ENCODE measurements at regions not wholly inside any gene's neighbourhood (a gene's known extent, or its start where the extent isn't known, plus 50 kb on each side); places are given as distances from the start of the nearest gene placed in this dataset.
"Not testable (repeated sequence)": the region's sequence is repeated elsewhere in the genome, so short reads cannot be mapped to it uniquely, and the experiment has no call there.

- no peak for TF ChIP-seq CTCF (IDR thresholded peaks at IDR 0.05; ENCODE audit: unreplicated experiment)
- DNase-seq (ENCODE audit: low spot score, unreplicated experiment), result no peak
Measured at GRCh38 chr11:33949252-33949913, 57.5 kb upstream of the LMO2 start.

GRCh38 chr11:33948494-33948893 lies 56.6 kb upstream of the LMO2 start:
- Mint-ChIP-seq H3K4me3 (ENCODE audit: low read depth) (no peak overlapping the region), H3K27ac (no peak overlapping the region), H3K36me3 (ENCODE audit: insufficient read depth) (no peaks in the 10 kb centered on the region), H3K4me1 (ENCODE audit: low read depth) (peaks cover 9% of the 10 kb centered on the region), H3K27me3 (no peaks in the 10 kb centered on the region), H3K9me3 (ENCODE audit: low read depth) (no peaks in the 10 kb centered on the region)
- DNase-seq (ENCODE audit: low spot score, unreplicated experiment), result no peak
- no peak for TF ChIP-seq CTCF (IDR thresholded peaks at IDR 0.05; ENCODE audit: unreplicated experiment)

More at GRCh38 chr11:33949252-33949913, 57.5 kb upstream of the LMO2 start:
- no peak overlapping the region for H3K4me3 Mint-ChIP-seq (ENCODE audit: low read depth)
- no peaks in the 10 kb centered on the region for H3K9me3 Mint-ChIP-seq (ENCODE audit: low read depth)
- peaks cover 9% of the 10 kb centered on the region for H3K4me1 Mint-ChIP-seq (ENCODE audit: low read depth)
- peaks cover 4% of the 10 kb centered on the region for H3K27me3 Mint-ChIP-seq
- H3K36me3 Mint-ChIP-seq (ENCODE audit: insufficient read depth), result no peaks in the 10 kb centered on the region
- H3K27ac Mint-ChIP-seq, result no peak overlapping the region

GRCh38 chr11:33947918-33948317 lies 56.0 kb upstream of the LMO2 start:
- not testable (repeated sequence) for DNase-seq (ENCODE audit: low spot score, unreplicated experiment); H3K4me1 Mint-ChIP-seq (ENCODE audit: low read depth); H3K4me3 Mint-ChIP-seq (ENCODE audit: low read depth); H3K36me3 Mint-ChIP-seq (ENCODE audit: insufficient read depth); H3K27me3 Mint-ChIP-seq; H3K9me3 Mint-ChIP-seq (ENCODE audit: low read depth); H3K27ac Mint-ChIP-seq

- H3K27me3 Mint-ChIP-seq, result no peaks in the 10 kb centered on the region
- DNase-seq (ENCODE audit: low spot score, unreplicated experiment), result no peak
- no peaks in the 10 kb centered on the region for H3K9me3 Mint-ChIP-seq (ENCODE audit: low read depth)
- H3K4me1 Mint-ChIP-seq (ENCODE audit: low read depth), result peaks cover 9% of the 10 kb centered on the region
- TF ChIP-seq CTCF (IDR thresholded peaks at IDR 0.05; ENCODE audit: unreplicated experiment), result no peak
- H3K4me3 Mint-ChIP-seq (ENCODE audit: low read depth), result no peak overlapping the region
- H3K36me3 Mint-ChIP-seq (ENCODE audit: insufficient read depth), result no peaks in the 10 kb centered on the region
- H3K27ac Mint-ChIP-seq, result no peak overlapping the region
Measured at GRCh38 chr11:33946930-33947329, 55.1 kb upstream of the LMO2 start.

- TF ChIP-seq CTCF (IDR thresholded peaks at IDR 0.05; ENCODE audit: unreplicated experiment), result no peak
- H3K9me3 Mint-ChIP-seq (ENCODE audit: low read depth), result no peaks in the 10 kb centered on the region
- H3K27me3 Mint-ChIP-seq, result no peaks in the 10 kb centered on the region
- H3K4me3 Mint-ChIP-seq (ENCODE audit: low read depth), result no peak overlapping the region
- H3K36me3 Mint-ChIP-seq (ENCODE audit: insufficient read depth), result no peaks in the 10 kb centered on the region
- H3K4me1 Mint-ChIP-seq (ENCODE audit: low read depth), result peaks cover 15% of the 10 kb centered on the region
- peak overlapping the region; percentile 5 for H3K27ac Mint-ChIP-seq
- DNase-seq (ENCODE audit: low spot score, unreplicated experiment), result no peak
Measured at GRCh38 chr11:33945481-33946268, 53.8 kb upstream of the LMO2 start.

Measured in progenitor cell of endocrine pancreas (in vitro differentiated cells).